T47D (cell line): ENCODE measurements at regions not wholly inside any gene's neighbourhood (a gene's known extent, or its start where the extent isn't known, plus 50 kb on each side); places are given as distances from the start of the nearest gene placed in this dataset.
A peak's percentile ranks its signal among the peaks of the same experiment; 100 is the strongest.
"Not testable (repeated sequence)": the region's sequence is repeated elsewhere in the genome, so short reads cannot be mapped to it uniquely, and the experiment has no call there.

Source experiments
- DNase-seq, 2 experiments: peaks; one replicate each; pipeline versions ENCODE4 v3.0.0 to v3.0.0-alpha.2; 2011 to 2012; ENCODE audit warnings: low read depth in 1 of 2, low spot score in 1 of 2
- JUND ChIP-seq: IDR thresholded peaks from 2 replicates; pipeline ENCODE4 v1.6.1; 2012; ENCODE audit warnings: low read depth
- in situ Hi-C: cut with HindIII; loops from 2 replicates; pipeline ENCODE4 v1.10.0; 2016; ENCODE audit warnings: low sequenced_read_pairs, low pct_unique_long_range_greater_than_20kb

- in situ Hi-C loops, result no loop called here
- no peak for DNase-seq
- TF ChIP-seq JUND, result no peak
Measured at GRCh38 chrX:39058724-39059123, 257.5 kb downstream of the MID1IP1 start.

GRCh38 chrX:39059866-39060265 lies 258.6 kb downstream of the MID1IP1 start:
- TF ChIP-seq JUND, result no peak
- DNase-seq, result no peak
- in situ Hi-C loops, result no loop called here

GRCh38 chrX:39063037-39063436 lies 261.8 kb downstream of the MID1IP1 start:
- TF ChIP-seq JUND, result no peak
- DNase-seq, result peak in 1 of 2 experiments; percentile 44

GRCh38 chrX:39063702-39064101 lies 262.4 kb downstream of the MID1IP1 start:
- no peak for DNase-seq
- in situ Hi-C loops, result no loop called here
- TF ChIP-seq JUND, result no peak

More at GRCh38 chrX:39063037-39063436, 261.8 kb downstream of the MID1IP1 start:
- in situ Hi-C loops, result no loop called here

- in situ Hi-C loops, result no loop called here
- no peak for DNase-seq
Measured at GRCh38 chrX:39065051-39065871, 264.0 kb downstream of the MID1IP1 start.

GRCh38 chrX:39067866-39068265 lies 266.6 kb downstream of the MID1IP1 start:
- DNase-seq, result no peak
- in situ Hi-C loops, result no loop called here
- no peak for TF ChIP-seq JUND

More at GRCh38 chrX:39065051-39065871, 264.0 kb downstream of the MID1IP1 start:
- no peak for TF ChIP-seq JUND

- DNase-seq, in situ Hi-C loops: not testable (repeated sequence)
Measured at GRCh38 chrX:39068634-39069033, 267.4 kb downstream of the MID1IP1 start.

GRCh38 chrX:39070009-39070408 lies 268.8 kb downstream of the MID1IP1 start:
- in situ Hi-C loops, result no loop called here
- no peak for TF ChIP-seq JUND
- DNase-seq, result no peak

- TF ChIP-seq JUND, result no peak
- in situ Hi-C loops, result no loop called here
- DNase-seq, result peak; percentile 23 to 64
Measured at GRCh38 chrX:39073131-39073530, 271.9 kb downstream of the MID1IP1 start.

- TF ChIP-seq JUND, result no peak
- DNase-seq, result no peak
- in situ Hi-C loops, result no loop called here
Measured at GRCh38 chrX:39096599-39096998, 295.3 kb downstream of the MID1IP1 start.

- no peak for TF ChIP-seq JUND
- in situ Hi-C loops, result no loop called here
- DNase-seq, result no peak
Measured at GRCh38 chrX:39104745-39105144, 303.5 kb downstream of the MID1IP1 start.

GRCh38 chrX:39112143-39112542 lies 310.9 kb downstream of the MID1IP1 start:
- no peak for DNase-seq
- in situ Hi-C loops, result no loop called here

GRCh38 chrX:39115166-39115565 lies 313.9 kb downstream of the MID1IP1 start:
- DNase-seq, result no peak
- in situ Hi-C loops, result no loop called here
- no peak for TF ChIP-seq JUND

More at GRCh38 chrX:39112143-39112542, 310.9 kb downstream of the MID1IP1 start:
- TF ChIP-seq JUND, result no peak

- no peak for TF ChIP-seq JUND
- in situ Hi-C loops, result no loop called here
- no peak for DNase-seq
Measured at GRCh38 chrX:39117101-39117500, 315.8 kb downstream of the MID1IP1 start.
